Mesodermal cell (in vitro differentiated cells): ENCODE measurements at regions not wholly inside any gene's neighbourhood (a gene's known extent, or its start where the extent isn't known, plus 50 kb on each side); places are given as distances from the start of the nearest gene placed in this dataset.

Source experiments
- H3K27ac ChIP-seq: 2 replicates; pipeline ENCODE4 v1.7.0; 2013; ENCODE audit warnings: mild to moderate bottlenecking, low read depth, low read length, moderate library complexity; ENCODE audit not compliant: severe bottlenecking
- H3K36me3 ChIP-seq: 2 replicates; pipeline ENCODE4 v1.7.1; 2013; ENCODE audit warnings: mild to moderate bottlenecking, low read length, moderate library complexity; ENCODE audit not compliant: control insufficient read depth, insufficient read depth
- H3K4me1 ChIP-seq: one replicate; pipeline ENCODE4 v1.7.1; 2013; ENCODE audit warnings: mild to moderate bottlenecking, low read length; ENCODE audit not compliant: insufficient read depth, control insufficient read depth, poor library complexity, severe bottlenecking
- H3K4me3 ChIP-seq: 2 replicates; pipeline ENCODE4 v1.7.0; 2013; ENCODE audit warnings: low read length, control low read depth, mild to moderate bottlenecking; ENCODE audit not compliant: insufficient read depth, poor library complexity, severe bottlenecking; ENCODE audit errors: extremely low read depth
- H3K9me3 ChIP-seq: 2 replicates; pipeline ENCODE4 v1.7.1; 2013; ENCODE audit warnings: mild to moderate bottlenecking, low read length, moderate library complexity; ENCODE audit not compliant: control insufficient read depth
- WGBS, 2 experiments: methylation state at CpG; one replicate each; pipeline ENCODE4 v1.1.5; 2013; ENCODE audit warnings: missing lambda C conversion rate in 2 of 2; ENCODE audit not compliant: insufficient coverage in 2 of 2; 5-methylcytosine and 5-hydroxymethylcytosine counted together

- H3K4me1 ChIP-seq: peaks cover 6% of the 10 kb centered on the region
- no peak overlapping the region for H3K4me3 ChIP-seq
- H3K36me3 ChIP-seq: no peaks in the 10 kb centered on the region
- no peak overlapping the region for H3K27ac ChIP-seq
- no peaks in the 10 kb centered on the region for H3K9me3 ChIP-seq
- no CpG with 5 or more reads among the region's 1 CpG for WGBS, 2 experiments
Measured at GRCh38 chr18:41462946-41463345, 492.1 kb upstream of the PIK3C3 start.

GRCh38 chr18:41461114-41461513 is 493.9 kb upstream of the PIK3C3 start:
- Histone ChIP-seq H3K4me3 (no peak overlapping the region), H3K4me1 (peaks cover 6% of the 10 kb centered on the region), H3K9me3 (no peaks in the 10 kb centered on the region), H3K36me3 (no peaks in the 10 kb centered on the region), H3K27ac (no peak overlapping the region)
- 75 to 100% methylated on average over 1 of the region's 2 CpGs for WGBS, 2 experiments

DNA sequence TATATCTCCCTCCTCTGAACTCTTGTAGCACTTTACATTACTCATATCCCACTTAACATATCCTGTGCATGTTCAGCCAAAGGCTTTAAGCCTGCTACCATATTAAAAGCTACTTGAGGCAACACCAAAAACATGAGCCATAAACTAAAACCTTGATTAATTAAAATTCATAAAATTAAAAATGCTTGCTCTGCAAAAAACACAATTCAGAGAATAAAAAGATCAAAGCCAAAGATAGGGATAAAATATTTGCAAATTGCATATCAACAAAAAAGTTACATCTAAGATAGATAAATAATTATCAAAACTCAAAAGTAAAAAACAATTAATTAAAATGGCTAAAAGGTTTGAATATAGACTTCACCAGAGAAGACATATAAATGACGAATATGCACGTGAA is 495.4 kb upstream of the PIK3C3 start:
- Histone ChIP-seq H3K4me1 (peaks cover 6% of the 10 kb centered on the region), H3K27ac (no peak overlapping the region), H3K36me3 (no peaks in the 10 kb centered on the region), H3K4me3 (no peak overlapping the region), H3K9me3 (no peaks in the 10 kb centered on the region)
- no CpG with 5 or more reads among the region's 2 CpGs for whole genome bisulfite sequencing, 2 experiments

GRCh38 chr18:41458376-41458775 is 496.7 kb upstream of the PIK3C3 start:
- Histone ChIP-seq H3K4me1 (peaks cover 6% of the 10 kb centered on the region), H3K9me3 (no peaks in the 10 kb centered on the region)
- 72 to 100% methylated on average over 2 to 3 of the region's 3 CpGs for WGBS, 2 experiments

DNA sequence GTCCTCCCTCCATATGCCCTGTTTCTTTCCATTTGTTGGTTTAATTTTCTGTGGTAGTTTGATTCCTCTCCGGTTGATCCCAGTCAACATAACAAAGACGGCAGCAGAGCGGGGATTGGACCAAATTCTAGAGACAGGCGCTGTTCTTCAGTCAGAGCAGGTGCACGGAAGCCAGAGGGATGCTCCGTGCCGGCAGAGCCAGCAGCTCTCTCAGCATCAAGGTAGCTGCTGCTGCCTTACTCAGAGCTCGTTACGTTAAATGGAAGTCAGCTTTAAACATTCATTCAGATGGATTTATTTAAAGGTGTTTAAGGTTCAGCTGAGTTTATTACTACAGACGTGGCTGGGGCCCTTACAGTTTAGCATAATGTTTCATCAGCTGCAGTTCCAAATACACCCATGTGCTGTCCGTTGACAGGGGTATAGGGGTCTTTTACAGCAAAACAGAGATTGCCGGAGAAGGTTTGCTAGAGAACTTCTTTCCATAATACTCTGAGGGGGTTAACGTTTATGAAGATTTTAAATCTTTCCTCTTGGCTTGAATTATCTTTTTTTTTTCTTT is 497.2 kb upstream of the PIK3C3 start:
- H3K4me3 ChIP-seq: no peak overlapping the region
- no peak overlapping the region for H3K27ac ChIP-seq
- peaks cover 6% of the 10 kb centered on the region for H3K4me1 ChIP-seq
- no peaks in the 10 kb centered on the region for H3K36me3 ChIP-seq
- 76 to 83% methylated on average over 7 to 8 of the region's 13 CpGs for WGBS, 2 experiments
- H3K9me3 ChIP-seq: no peaks in the 10 kb centered on the region

More at GRCh38 chr18:41458376-41458775, 496.7 kb upstream of the PIK3C3 start:
- Histone ChIP-seq H3K4me3 (no peak overlapping the region), H3K27ac (no peak overlapping the region), H3K36me3 (no peaks in the 10 kb centered on the region)

- Histone ChIP-seq H3K4me3 (no peak overlapping the region), H3K9me3 (no peaks in the 10 kb centered on the region), H3K27ac (no peak overlapping the region), H3K4me1 (peaks cover 6% of the 10 kb centered on the region), H3K36me3 (no peaks in the 10 kb centered on the region)
- WGBS, 2 experiments: 89 to 93% methylated on average over 2 to 4 of the region's 4 CpGs
Measured at GRCh38 chr18:41456831-41457230, 498.2 kb upstream of the PIK3C3 start.

GRCh38 chr18:41449612-41450011 is 505.4 kb upstream of the PIK3C3 start:
- no peaks in the 10 kb centered on the region for H3K36me3 ChIP-seq
- H3K4me1 ChIP-seq: peaks cover 16% of the 10 kb centered on the region
- no peak overlapping the region for H3K4me3 ChIP-seq
- H3K27ac ChIP-seq: no peak overlapping the region
- H3K9me3 ChIP-seq: no peaks in the 10 kb centered on the region

GRCh38 chr18:41444943-41445342 is 510.1 kb upstream of the PIK3C3 start:
- no peak overlapping the region for H3K4me3 ChIP-seq
- H3K9me3 ChIP-seq: no peaks in the 10 kb centered on the region
- no peaks in the 10 kb centered on the region for H3K36me3 ChIP-seq
- peaks cover 12% of the 10 kb centered on the region for H3K4me1 ChIP-seq
- H3K27ac ChIP-seq: no peak overlapping the region
- WGBS, 2 experiments: 83 to 93% methylated on average over 2 of the region's 2 CpGs

- Histone ChIP-seq H3K4me1 (no peaks in the 10 kb centered on the region), H3K36me3 (no peaks in the 10 kb centered on the region), H3K9me3 (no peaks in the 10 kb centered on the region), H3K27ac (no peak overlapping the region), H3K4me3 (no peak overlapping the region)
- no CpG with 5 or more reads among the region's 1 CpG for WGBS, 2 experiments
Measured at GRCh38 chr18:41436772-41437171, 518.3 kb upstream of the PIK3C3 start.

DNA sequence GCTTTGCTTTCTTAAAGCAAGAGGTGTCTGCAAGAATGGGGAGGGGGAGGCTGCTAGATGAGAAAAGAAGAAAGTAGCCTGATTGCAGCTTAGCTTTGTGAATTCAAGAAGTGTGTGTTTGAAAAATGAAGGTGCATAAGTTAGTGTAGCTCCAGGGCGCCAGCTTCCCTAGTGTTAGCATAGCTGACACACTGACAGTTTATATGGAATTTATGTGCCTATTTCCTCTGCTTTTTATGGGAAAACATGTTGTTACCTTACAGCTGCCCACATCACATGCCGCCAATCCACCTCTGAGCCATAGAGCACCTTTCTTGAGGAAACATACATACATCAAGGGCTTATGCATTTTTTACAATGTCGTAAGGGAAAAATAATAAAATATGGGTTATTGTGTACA is 536.4 kb upstream of the PIK3C3 start:
- H3K4me1 ChIP-seq: no peaks in the 10 kb centered on the region
- WGBS, 2 experiments: 86% methylated on average over 1 of the region's 3 CpGs
- H3K36me3 ChIP-seq: no peaks in the 10 kb centered on the region
- no peak overlapping the region for H3K27ac ChIP-seq
- no peaks in the 10 kb centered on the region for H3K9me3 ChIP-seq
- H3K4me3 ChIP-seq: no peak overlapping the region

DNA sequence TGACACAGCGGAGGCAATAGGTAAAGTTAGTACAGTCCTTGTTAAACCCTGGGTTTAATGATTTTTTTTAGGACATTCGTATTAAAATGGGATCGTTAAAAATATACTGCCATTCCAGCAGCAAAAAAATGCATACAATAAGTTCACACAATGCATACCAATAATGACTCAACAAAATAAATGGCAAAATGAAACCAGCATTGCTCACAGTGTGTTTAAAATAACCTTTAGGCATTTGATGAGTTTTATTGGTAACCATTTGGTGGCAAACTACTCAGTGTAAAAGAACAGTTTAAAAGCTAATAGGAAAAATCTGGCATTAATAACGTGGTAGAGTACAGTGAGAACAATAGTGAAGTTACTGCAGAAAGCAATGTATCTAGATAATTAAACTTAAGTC is 539.0 kb upstream of the PIK3C3 start:
- Histone ChIP-seq H3K36me3 (no peaks in the 10 kb centered on the region), H3K4me3 (no peak overlapping the region), H3K4me1 (no peaks in the 10 kb centered on the region), H3K9me3 (peaks cover 4% of the 10 kb centered on the region), H3K27ac (no peak overlapping the region)
- WGBS, 2 experiments: 78% methylated on average over 1 of the region's 4 CpGs; no CpG with 5 or more reads in 1 of the 2 experiments
